HG03064 (cell line): ENCODE measurements at regions not wholly inside any gene's neighbourhood (a gene's known extent, or its start where the extent isn't known, plus 50 kb on each side); places are given as distances from the start of the nearest gene placed in this dataset.
"Not testable (repeated sequence)": the region's sequence is repeated elsewhere in the genome, so short reads cannot be mapped to it uniquely, and the experiment has no call there.

Experiments
- ATAC-seq: cut with Tn5 transposase; IDR thresholded peaks from one replicate; pipeline ENCODE4 v1.9.1; 2021; ENCODE audit warnings: low read depth; ENCODE audit not compliant: unreplicated experiment

DNA sequence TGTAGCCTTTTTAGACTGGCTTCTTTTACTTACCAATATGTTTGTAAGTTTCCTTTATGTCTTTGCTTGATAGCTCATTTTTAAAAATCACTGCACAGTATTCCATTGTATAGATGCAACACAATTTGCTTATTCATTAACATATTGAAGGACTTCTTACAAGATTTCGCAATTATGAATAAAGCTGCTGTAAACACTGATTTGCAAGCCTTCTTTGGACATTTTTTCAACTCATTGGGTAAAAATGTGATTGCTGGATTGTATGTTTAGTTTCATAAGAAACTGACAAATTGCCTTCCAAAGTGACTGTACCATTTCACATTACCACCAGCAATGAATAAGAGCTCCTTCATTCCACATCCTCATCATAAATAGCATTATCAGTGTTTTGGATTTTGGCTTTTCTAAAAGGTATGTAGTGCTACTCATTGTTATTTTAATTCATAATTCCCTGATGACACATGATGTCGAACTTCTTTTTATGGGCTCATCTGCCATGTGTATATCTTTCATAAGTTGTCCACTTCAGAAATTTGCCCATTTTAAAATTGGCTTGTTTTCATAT lies 80.7 kb downstream of the TFAP2B start:
- ATAC-seq: no peak

GRCh38 chr6:50902260-50902659 lies 83.6 kb downstream of the TFAP2B start:
- ATAC-seq: no peak

DNA sequence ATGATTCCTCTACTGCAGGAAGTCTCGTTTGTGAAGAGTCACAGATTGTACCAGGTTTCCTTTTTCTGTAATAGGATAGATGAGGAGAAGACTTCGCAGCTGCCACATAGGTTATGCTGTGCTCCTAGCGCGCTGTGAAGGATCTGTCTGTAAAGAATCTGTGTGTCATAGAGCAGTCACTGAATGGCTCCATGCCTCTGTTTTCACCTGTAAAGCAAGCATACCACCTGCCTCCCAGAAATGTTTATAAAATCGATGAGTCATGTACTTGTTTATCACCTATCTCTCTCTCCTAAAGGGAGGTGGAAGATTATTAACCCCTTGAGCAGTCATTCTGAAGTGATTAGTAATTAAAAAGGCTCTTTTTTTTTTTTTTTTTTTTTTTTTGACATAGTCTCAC lies 86.6 kb downstream of the TFAP2B start:
- no peak for ATAC-seq

DNA sequence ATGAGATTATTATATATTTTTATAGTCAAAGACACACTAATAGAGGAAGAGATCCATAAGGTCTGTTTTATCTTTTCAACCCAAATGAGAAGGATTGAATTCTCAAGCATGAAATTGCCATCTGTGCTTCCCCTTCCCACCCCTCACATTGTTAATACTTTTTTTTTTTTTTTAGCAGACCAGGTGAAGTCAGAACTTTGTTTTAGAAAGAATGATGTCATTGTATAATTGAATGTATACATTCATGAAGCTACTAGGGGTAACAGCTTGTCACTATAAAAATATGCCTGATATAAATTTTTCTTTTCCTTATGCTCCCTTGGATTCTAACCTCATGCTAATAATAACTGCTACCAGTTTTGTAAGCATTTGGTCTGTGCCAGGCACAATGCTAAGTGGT lies 88.9 kb downstream of the TFAP2B start:
- ATAC-seq: no peak

GRCh38 chr6:50913105-50913770 lies 94.6 kb downstream of the TFAP2B start:
- ATAC-seq: no peak

GRCh38 chr6:50921378-50921777 lies 102.7 kb downstream of the TFAP2B start:
- ATAC-seq: not testable (repeated sequence)

GRCh38 chr6:50921968-50922367 lies 103.3 kb downstream of the TFAP2B start:
- no peak for ATAC-seq

- no peak for ATAC-seq
These were observed 104.2 kb downstream of the TFAP2B start for GRCh38 chr6:50922579-50923525.

DNA sequence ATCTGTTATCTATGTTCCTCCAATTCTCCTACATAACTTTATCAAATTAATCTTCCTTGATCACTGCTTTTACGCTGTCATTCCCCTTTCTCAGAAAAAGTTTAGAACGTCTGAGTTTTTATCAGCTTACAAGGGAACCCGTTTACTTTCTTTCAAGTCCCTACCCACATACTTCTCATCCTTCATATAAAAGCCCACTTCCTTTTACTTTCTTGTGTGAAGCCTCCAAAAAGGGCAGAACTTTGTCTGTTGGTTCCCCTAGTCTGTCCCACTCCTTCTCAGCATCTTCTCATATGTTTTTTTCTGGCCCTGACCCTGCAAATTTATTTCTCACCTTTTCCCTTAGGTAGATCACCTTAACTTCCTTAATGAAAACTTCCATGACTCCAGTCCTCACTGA lies 106.1 kb downstream of the TFAP2B start:
- ATAC-seq: no peak

DNA sequence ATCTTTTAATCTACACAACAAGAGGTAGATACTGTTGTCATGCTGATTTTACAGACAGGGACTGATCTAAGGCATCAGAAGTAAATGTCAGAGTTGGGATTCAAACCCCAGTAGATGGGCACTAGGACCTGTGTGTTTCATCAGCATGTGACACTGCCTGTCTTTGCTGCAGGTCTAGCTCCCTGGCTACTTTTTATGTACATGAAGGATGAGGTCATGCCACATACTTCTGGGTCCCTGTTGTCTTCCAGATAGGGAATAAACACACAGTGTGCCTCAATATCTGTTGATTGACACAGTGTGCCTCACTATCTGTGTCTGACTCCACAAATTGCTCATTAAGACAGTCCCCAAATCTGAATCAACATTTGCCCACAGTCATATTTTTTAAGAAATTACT lies 106.9 kb downstream of the TFAP2B start:
- ATAC-seq: no peak

DNA sequence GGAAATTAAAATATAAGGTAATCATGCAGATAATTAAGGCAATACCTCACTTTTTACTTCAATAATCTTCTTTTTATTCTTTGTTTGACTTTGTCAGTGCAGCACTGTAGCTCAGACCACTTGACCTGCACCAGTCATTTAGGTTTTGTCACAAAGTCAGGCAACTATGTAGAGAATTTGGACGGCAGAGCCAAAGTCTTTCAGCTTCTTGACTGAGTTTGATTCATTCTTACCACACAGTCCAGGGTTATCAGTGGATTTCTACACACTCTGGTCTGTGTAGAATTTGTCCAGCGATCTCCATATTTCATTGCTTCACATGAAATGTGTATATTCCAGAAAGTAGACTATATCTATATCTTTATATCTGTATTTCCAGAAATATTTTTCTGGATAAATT lies 107.3 kb downstream of the TFAP2B start:
- no peak for ATAC-seq

DNA sequence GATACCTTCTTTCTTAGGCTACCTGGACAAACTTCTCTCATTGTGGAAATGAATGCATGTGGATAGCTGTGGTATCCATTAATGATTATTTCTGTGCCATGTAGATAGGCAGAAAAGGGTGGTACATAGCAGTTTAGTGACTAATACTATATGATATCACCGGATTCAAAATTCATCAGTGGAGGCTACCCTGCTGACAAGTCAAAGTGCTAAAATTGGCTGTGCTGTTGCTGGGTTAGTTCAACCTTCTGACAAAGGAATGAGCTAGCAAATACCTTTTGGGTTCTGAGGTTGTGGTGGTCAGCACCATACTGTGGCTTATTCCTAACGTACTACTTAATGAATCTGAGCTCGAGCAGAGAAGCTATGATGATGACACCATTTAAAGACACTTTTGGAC lies 109.1 kb downstream of the TFAP2B start:
- ATAC-seq: no peak

DNA sequence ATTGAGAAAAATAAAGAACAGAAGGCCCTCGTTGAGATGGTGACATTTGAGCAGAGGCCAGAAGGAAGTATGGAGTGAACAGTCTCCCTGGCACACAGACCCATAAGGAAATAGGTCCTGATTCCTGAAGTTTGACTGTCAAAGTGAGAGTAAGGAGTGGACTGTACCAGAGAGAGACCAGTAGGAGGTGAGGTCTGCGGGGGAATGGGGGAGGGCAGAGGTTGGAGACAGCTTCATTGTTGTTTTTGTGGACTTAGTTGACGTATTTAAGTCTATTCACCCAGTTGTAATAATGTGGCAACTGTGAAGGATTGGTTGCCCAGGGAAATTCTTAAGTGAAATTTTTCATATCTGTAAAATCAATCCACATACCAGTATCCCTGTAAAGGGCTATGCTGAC lies 110.7 kb downstream of the TFAP2B start:
- no peak for ATAC-seq

DNA sequence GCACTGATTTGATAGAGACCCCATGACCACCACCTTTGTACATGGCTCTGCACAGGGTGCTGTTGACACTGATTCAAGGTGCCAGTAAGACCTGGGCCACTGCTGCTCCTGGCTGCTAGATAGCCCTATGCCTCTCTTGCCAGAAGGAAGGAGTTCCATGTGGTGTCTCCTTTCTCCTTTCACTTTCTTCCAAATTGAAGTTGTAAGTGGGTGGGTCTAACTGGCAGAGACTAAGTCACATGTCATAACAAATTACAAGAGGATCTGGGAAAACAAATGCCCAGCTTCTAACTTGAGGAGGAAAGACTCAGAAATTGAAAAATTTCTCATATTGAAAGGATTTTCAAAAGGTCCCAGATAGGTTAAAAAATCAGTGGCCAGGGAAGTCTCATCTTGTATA lies 116.8 kb downstream of the TFAP2B start:
- ATAC-seq: no peak

- no peak for ATAC-seq
These were observed 117.6 kb downstream of the TFAP2B start for GRCh38 chr6:50936277-50936681.

GRCh38 chr6:50939931-50940330 lies 121.3 kb downstream of the TFAP2B start:
- ATAC-seq: no peak

- no peak for ATAC-seq
These were observed 127.1 kb downstream of the TFAP2B start for GRCh38 chr6:50945789-50946188.

DNA sequence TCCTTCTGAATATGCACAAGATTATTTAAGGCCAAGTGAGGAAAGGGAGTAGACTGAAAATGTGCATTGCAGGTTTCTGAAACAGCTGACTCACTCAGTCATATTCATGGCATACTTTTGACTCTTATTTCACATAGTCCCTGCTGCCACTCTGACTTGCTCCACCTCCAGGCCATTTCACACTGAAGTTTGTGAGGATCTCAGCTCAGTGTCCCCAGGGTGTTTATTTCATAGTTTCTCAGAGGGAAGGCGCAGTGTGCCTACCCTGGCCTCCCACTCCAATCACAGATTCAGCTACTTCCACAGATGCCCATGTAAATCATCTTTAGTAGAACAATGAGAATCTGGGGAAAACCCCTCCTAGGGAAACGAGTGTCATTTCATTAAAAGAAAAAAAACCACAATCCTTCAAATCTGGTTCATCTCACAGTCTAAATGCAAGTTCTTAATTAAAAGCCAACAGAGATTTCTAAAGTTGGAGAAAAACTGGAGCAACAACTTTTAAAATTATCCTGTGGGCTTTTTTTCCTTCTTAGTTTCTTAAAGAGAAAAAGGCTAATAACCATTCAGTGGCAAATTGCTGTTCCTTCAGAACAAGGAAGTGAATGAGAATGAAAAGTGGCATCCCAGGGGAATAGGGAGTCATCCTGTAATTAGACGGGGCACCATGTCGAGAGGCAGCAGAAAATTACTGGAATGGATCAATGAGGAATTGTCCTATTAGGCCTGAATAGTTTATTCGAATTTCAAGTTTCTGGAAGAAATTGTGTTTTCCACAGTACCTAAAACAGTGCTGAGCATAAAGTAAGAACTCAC lies 133.6 kb downstream of the TFAP2B start:
- no peak for ATAC-seq

DNA sequence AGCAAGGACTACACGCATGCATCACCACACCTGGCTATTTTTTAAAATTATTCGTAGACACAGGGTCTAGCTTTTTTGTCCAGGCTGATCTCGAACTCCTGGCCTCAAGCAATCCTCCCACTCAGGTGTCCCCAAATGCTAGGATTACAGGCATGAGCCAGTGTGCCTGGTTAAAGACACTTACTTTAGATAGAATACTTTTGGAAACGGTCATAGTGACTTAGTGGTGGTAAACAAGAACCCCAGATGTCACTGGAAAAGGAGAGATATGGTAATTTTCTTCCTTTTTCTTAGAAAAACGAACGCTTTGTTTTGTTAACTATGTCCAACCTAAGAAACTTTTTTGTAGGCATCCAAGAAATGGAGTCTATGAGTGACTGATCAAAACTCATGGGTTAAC lies 137.3 kb downstream of the TFAP2B start:
- ATAC-seq: no peak

DNA sequence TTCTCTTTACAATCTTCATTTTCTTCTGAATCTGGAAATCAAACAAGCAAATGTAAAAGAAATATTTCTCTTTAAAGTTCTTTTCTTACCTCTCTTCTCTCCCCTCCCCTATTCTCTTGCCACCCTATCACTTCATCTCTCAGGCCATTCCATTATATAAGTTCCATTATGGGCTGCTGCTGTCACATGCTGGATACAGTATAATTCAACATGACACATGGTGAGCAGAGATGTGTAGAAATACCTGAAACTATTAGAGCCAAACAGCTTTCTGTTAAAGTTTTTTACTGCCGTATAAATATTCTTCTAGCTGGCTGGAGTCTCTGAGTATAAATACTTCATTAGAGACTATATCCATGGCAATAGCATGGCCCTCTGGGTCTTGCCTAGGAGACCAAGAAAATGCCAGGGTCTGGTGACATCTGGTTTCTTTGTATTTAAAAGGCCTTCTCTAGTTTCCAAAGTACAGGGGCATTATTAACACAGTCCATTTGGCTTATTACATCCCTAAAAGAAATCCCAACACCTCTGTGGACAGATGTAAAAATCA lies 139.6 kb downstream of the TFAP2B start:
- no peak for ATAC-seq
